ENCODE measurements at regions not wholly inside any gene's neighbourhood (a gene's known extent, or its start where the extent isn't known, plus 50 kb on each side); places are given as distances from the start of the nearest gene placed in this dataset.

DNA sequence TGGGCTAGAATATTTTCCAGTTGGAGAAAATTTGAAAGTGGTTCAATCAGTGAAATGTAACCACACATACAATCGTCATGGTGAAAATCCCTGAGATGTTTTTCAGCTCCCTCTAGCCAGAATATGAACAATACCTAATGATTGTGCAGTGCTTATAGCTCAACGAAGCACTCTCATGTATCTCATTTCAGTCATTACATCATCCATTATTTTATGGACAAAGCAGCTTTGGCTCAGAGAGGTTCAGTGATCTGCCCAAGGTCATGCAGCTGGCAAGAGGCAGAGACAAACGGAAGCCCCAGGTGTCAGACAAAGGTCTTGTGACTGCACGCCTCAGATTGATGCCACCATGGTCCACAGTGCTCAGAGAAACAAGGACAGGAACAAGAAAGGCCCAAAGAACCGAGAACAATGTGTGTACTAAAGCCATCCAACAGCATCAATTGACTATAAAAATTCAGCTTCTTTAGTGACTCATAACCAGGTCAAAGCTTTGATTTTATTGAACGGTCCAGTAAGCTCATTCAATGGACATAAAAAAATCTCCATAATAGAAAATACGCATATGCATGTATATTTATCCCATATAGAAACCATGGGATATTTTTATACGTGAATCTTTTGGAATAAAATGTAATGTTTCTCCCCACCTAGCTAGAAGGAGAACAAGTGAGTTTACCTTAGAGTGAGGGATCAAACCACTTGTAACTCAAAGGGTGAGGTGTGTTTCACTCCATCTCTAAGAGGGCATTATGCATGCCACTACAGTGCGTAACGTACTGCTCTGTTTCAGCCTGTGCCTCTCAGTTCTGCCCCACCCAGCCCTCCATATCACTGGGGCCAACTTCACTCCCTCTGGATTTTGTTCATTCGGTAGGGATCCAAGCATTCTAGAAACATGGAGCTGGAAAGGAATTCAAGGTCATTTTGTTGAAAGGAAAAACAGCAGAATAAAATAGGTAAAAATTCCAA lies 141.8 kb downstream of the GRIN2B start:
- no peak for DNase-seq

GRCh38 chr12:13836099-13836498 lies 145.3 kb downstream of the GRIN2B start:
- DNase-seq: no peak

DNA sequence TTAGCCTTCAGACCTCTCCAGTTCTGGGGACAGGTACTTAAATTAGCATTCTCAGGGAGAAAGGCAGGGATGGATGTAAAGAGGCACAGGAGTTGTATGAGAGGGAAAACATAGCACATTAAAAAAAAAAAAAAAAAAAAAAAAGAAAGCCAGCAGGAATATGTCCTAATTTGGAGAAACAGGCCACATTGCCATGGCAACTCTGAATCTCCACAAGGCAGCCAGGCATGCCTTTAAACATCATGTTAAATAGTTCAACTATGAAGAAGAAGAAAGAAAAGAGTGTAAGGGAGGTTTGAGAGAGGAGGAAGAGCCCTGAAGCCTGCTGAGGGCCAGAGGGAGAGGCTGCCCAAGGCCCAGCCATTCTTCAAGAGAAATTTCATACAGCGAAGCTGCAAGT lies 145.8 kb downstream of the GRIN2B start:
- DNase-seq: no peak

- no peak for DNase-seq
These were observed 147.2 kb downstream of the GRIN2B start for GRCh38 chr12:13834241-13834640.

DNA sequence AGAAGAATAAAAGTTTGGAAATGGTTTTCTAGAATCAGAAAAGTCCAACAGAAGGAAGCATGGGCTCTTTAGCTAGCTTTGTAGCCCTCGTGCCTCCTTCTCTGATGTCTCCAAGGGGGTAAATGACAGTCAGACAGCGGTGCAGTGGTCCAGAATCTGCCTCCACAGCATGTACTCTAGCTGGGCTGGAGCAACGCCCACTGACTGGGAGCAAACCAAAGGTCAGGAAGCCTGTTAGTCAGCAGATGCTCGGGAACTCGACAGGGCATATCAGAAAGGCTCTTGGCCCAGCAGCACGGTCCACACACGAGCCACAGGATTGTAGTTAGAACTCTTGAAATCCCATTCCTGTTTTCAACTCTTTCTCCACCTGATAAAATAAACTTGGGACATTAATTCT lies 164.3 kb downstream of the GRIN2B start:
- no peak for DNase-seq

GRCh38 chr12:13816394-13816793 lies 165.0 kb downstream of the GRIN2B start:
- peak; percentile 6 for DNase-seq

DNA sequence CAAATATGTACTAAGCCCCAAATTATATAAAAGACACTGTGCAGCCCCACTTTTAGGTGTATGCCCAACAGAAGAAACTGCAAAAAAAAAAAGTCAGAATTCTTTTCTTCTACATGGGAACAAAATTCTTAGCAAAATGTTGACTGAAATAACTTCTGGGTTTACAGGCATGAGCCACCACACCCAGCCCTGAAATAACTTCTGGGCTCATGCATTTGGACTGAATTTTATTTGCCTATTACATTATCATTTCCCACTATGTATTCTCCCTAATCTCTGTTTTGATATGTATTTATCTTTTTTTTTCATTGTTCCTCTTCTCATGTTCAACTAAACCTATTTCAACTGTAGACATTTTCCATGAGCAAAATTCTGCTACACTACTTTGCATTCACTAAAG lies 169.2 kb downstream of the GRIN2B start:
- no peak for DNase-seq

GRCh38 chr12:13811061-13811460 lies 170.3 kb downstream of the GRIN2B start:
- no peak for DNase-seq

DNA sequence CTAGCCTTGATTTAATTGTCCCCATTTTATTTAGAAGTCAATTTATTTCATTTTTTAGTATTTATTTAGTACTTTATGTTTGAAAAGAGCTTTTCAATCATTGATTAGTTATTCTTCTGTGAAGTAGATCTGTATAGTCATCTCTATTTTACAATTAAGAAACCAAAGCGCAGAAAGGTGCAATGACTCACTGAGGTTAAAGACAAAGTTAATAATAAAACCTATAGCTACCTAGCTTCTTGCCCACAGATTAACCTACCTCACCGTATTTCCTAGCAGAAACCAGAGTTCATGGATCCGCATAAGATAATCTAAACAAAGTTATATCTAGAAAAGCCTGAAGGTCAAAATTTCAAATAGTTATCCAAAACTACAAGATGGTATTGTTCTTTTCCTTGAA lies 176.4 kb downstream of the GRIN2B start:
- DNase-seq: no peak

GRCh38 chr12:13801543-13801942 lies 179.9 kb downstream of the GRIN2B start:
- no peak for DNase-seq

DNA sequence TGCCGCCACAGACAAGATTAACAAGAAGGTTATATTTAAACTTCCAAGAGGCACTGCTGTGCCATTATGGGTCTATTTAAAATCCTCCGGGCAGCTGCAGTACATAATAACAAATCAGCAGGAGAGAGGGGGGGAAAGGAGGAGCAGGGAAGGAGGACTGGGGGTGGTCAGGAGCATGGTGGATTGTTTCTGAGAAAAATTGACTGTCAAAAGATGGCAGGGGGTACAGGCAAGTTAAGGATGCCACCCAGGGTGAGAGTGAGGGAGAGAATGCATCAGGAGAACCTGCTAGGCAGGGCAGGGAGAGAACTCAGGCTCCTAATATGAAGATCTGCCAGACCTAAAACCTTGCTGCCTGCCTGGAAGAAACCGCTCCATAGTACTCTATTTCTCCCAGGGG lies 181.8 kb downstream of the GRIN2B start:
- DNase-seq: no peak

DNA sequence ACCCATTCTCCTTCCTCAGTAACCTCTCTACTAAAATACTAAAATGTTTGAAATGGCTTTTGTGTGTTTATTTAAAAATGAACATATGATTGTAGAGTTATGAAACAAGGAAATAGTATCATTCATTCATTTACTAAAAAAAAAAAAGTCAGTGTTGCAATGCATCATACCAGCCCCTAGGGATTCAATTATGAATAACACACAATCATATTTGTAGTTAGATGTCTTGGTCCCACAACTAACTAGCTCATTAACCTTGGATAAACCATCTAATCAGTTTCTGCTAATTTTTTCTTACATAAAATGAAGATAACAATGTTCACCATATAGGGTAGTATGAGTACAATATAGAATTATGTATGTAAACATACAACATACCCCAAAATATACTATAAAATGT lies 183.2 kb downstream of the GRIN2B start:
- DNase-seq: no peak

DNA sequence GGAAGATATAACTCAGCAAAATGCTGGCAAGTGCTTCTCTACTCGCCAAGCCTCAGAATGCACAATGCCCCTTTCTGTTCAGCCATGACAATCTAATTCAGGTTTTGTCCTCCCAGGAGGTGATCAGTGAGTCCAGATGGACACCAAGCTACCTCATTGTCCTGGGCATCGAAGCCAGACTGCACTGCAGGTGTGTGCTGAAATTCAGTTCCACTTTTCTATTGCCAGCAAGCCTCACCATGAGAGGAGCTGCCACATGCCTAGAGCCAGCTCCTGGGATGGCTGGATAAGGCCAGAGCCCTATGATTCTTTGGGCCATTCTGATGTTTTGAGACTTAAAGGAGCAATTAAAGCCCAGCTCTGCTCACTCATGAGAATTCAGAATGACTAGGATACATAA lies 186.7 kb downstream of the GRIN2B start:
- DNase-seq: no peak

DNA sequence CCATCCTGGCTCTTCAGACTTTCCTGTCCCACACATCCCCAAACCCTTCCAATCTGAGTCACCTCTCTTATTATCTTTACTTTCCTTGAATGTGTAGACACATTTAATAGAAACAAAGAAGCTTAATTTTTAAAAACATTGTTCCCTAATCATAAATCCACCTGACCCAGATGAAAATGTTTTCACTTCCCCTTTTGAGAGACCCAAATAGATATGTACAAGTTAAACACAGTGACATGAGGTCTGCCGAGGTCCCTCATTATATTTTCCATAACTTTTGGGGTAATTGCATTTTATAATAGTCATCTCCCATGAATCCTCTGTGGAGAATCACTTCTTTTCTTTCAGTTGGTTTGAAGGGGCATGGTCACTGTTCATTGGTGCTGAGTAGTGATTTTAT lies 191.1 kb downstream of the GRIN2B start:
- DNase-seq: no peak

DNA sequence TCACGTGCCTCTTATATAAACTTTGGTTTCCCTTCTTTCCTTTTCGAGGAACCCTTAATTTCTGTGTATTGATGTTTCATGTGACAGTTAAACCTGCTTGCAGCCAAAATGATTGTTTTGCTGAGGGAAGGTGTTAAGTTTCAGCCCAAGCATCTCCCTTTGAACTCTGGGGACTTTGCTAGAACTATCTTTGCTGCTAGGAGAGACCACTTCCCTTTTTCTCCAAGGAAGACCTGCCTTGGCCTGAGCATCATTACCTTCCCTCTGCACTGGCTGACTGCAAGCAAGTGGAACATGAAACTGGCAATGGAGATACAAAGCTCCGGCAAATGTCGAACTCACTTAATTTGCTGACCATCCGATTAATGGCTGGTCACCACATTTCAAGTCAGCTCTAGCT lies 192.8 kb downstream of the GRIN2B start:
- no peak for DNase-seq

- DNase-seq: no peak
These were observed 194.8 kb downstream of the GRIN2B start for GRCh38 chr12:13786646-13787045.

DNA sequence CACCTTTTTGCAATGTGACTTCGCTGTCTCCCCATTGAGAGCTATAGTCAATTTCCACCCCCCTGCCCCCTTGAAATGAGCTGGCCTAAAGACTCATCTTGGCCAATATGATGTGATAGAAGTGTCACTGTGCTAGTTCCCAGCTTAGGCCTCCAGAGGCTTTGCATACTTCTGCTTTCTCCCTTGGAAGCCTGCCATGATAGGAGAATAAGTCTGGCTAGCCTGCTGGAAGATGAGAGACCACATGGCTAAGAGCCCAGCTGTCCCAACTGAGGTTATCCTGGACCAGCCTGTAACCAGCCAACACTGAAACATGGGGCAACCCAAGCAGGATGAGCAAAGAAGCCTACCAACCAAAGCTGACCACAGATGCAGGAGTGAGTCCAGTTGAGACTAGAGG lies 196.9 kb downstream of the GRIN2B start:
- DNase-seq: no peak

- no peak for DNase-seq
These were observed 200.9 kb downstream of the GRIN2B start for GRCh38 chr12:13780453-13780852.

DNA sequence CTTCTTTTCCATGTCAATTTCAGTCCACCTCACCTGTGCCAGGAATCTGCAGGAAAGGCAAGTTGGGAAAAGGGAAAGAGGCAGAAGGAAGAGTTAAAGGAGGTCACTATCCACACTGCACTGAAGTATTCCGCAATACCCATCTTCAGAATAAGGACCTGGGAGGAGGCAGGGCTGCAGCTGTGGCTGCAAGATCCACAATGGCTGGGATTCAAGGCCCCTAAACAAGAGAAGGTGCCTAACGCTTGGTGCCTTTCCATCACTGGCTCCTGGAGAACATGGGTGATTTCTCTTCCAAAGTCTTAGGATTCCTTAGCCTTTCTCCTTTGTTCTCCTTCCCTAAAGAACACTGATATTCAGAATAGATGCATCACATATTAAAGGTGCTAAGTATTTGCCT lies 204.0 kb downstream of the GRIN2B start:
- DNase-seq: no peak

- DNase-seq: no peak
These were observed 209.1 kb downstream of the GRIN2B start for GRCh38 chr12:13772264-13772663.

DNA sequence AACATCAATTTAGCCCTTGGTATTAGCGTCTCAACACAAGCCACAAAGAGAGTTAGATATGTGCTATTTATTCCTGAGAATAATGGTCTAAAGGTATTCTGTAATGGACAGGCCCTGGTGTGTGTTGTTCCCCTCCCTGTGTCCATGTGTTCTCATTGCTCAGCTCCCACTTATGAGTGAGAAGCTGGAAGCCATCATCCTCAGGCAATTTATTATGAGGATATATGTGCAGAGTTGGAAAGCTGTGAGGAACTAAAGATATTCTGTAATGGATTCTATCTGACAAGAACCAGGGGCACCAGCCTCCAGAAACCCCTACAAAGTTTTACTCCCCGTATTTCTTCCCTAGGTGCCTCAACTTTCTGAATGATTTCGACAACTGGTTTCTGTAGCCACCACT lies 210.8 kb downstream of the GRIN2B start:
- no peak for DNase-seq

GRCh38 chr12:13769966-13770365 lies 211.4 kb downstream of the GRIN2B start:
- DNase-seq: no peak

DNA sequence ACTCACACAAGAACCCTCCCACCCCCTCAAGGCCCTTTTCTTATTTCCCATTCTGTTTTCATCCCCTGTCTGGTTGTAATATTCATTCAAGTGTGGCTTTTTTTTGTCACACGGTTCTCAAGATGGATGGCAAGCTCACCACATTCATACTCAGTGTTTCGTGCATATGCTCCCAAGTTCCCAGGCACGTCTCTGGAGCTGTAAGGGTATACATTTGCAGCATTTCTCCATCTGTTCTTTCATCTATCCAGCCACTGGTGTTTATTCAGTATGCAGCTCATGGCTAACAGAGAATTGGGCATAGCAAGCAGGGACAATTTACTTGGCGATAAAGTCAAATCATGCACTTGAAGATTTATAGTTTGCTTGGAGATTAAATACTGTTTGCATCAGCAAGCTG lies 212.1 kb downstream of the GRIN2B start:
- DNase-seq: no peak

- no peak for DNase-seq
These were observed 216.7 kb downstream of the GRIN2B start for GRCh38 chr12:13764748-13765147.

DNA sequence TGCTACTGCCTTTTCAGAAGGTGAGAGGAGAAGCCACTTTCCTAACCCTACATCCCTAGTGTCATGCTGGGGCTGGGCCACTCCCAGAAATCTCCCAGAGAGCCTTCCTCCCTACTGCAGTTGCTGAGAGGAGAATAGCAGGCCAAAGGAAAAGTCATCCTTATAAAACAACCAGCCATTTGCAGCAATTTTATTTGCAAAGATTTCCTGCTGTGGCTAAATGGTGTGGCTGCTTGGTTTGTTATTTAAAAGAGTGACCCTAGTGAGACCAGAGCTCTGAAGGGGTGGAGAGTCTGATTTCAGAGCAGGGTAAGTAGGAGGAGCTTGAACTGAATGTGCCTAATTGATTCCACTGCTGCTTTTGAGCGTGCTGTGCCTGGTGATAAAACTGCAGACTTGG lies 232.0 kb downstream of the GRIN2B start:
- DNase-seq: no peak
